H54 (cell line): ENCODE measurements at regions not wholly inside any gene's neighbourhood (a gene's known extent, or its start where the extent isn't known, plus 50 kb on each side); places are given as distances from the start of the nearest gene placed in this dataset.

ENCODE experiments used
- DNase-seq: peaks from one replicate; pipeline ENCODE4 v3.0.0; 2011; ENCODE audit warnings: low spot score, mixed read lengths; ENCODE audit not compliant: insufficient read length
- FAIRE-seq: peaks from 3 replicates; lab custom pipeline; 2011; peaks lifted over from hg19 to GRCh38; lab: Jason Lieb, UNC
- POLR2A ChIP-seq: IDR thresholded peaks from 2 replicates; pipeline ENCODE4 v1.6.1; 2011; ENCODE audit warnings: low read depth, mild to moderate bottlenecking, low read length

DNA sequence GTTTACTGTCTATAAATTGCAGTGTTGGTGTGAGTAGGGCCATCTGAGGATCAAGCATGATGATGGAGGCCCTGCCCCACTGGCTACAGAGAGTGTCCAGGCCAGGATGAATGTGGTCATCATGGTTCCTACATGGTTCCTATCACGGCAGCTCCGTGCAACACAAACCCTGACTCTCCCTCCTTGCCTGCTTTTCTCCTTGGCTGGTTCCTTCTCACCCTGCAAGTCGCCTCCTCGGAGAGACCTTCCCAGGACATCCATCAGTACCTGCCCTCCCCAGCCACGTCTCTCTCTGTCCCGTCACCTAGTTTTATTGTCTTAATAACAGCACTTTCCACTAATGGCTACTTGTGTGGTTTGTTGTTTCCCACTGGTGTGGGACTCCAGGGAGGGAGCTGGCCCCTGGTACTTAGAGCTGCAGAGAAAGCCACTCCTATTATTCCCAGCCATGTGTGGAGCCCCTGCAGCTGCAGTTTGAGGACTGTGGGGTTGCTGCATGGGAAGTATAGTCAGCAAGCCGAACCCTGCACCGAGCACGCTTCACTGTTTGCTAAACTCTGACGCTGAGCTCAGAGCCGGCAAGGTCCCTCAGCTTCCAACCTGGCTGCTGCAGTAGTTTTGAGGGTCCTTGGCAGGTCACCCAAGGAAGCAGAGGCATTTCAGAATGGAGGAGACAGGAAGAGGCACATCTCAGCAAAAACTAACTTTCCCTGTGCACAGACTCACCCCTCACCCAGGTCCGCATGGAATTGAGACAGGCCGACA lies 146.4 kb upstream of the VSTM2B start:
- FAIRE-seq = no peak
- no peak for DNase-seq
- no peak for TF ChIP-seq POLR2A

DNA sequence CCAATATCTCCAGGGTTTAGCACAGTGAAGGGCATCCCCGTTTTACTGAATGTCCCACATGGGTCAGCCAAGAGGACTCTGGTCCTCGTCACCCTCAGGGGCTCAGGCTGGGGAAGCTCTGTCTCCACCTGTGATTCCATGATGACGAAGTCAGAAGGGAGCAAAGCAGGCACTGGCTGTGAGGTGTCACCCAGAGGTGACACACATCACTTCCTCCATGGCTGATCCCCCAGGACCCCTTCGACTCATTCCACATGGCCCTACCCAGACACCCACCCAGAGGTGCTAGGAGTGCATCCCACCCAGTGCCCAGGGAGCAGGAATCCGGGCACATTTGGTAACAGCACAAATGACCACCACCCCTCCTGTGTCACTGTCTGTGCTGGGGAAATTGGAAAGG lies 145.2 kb upstream of the VSTM2B start:
- TF ChIP-seq POLR2A = no peak
- FAIRE-seq (no peak), DNase-seq (no peak)

DNA sequence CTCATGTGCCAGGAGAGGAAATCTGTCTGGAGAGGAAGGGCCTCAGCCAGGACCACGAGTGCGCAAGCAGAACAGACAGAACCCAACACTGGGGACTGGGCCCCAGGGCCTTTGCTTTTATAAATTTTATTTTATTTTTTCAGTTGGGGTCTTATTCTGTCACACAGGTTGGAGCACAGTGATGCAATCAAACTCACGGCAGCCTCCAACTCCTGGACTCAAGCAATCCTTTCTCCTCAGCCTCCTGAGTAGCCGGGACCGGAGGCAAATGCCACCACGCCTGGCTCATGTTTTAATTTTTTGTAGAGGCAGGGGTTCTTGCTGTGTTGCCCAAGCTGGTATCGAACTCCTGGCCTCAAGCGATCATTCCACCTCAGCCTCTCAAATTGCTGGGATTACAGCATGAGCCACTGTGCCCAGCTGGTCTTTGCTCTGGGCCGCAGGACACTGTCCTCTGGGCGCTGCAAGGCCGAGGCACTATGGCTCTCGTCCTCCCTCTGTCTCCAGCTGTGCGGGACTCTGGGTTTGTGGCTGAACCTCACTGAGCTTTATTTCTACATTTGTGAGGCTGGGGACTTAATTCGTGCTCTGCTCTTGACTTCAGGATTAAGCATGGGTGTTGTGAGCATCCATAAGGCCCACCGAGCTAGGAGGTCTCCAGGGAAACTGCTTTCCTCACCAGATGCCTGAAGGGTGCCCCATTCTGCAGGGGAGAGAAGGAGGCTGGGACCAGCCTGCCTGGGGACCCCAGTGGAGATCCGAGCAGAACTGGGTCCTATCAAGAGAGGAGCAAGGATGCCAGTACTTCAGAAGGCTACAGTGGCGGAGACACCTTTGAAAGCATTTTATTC lies 144.2 kb upstream of the VSTM2B start:
- TF ChIP-seq POLR2A = no peak
- FAIRE-seq = no peak
- no peak for DNase-seq

- DNase-seq (no peak), FAIRE-seq (no peak)
- TF ChIP-seq POLR2A = no peak
These were observed 142.1 kb upstream of the VSTM2B start for GRCh38 chr19:29383696-29384095.

DNA sequence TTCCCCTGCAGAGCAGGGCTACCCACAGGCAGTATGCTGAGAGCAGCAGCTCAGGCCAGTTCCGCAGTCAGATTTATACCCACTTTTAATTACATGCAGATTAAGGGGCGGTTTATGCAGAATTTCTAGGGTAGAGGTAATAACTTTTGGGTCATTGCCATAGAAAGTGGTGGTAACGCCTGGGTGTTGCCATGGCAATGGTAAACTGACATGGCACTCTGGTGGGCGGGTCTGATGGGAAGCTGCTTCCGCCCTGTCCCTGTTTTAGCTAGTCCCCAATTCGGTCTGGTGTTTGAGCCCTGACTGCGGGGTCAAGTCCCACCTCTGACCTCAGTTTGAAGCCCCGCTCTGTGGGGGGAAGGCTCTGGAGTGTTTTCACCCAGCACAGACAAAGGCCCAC lies 141.1 kb upstream of the VSTM2B start:
- DNase-seq (no peak), FAIRE-seq (no peak)
- no peak for TF ChIP-seq POLR2A

- FAIRE-seq = no peak
- TF ChIP-seq POLR2A = no peak
- DNase-seq = no peak
These were observed 140.5 kb upstream of the VSTM2B start for GRCh38 chr19:29385191-29385795.

- no peak for FAIRE-seq
- no peak for TF ChIP-seq POLR2A
- no peak for DNase-seq
These were observed 138.8 kb upstream of the VSTM2B start for GRCh38 chr19:29386970-29387369.

DNA sequence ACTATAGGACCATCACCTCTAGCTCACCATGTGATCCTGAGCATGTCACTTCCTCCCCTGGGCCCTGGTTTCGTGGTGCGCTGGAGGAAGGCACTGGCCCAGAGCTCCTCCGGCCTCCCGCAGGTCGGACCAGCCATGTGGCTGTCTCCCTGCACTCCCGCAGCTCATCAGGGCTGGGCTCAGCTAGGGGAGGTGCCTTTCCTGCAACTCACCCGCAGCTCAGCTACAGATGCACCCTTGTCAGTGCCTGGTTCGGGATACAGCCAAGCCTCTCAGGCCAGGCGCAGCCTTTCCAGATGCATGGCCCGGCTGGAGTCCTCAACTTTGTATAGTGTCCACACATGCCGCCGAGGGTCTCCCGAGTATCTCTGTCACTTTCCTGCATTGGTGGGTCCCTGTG lies 138.2 kb upstream of the VSTM2B start:
- no peak for TF ChIP-seq POLR2A
- DNase-seq = no peak
- FAIRE-seq = no peak

GRCh38 chr19:29389495-29389894 lies 136.3 kb upstream of the VSTM2B start:
- FAIRE-seq (no peak), DNase-seq (no peak)
- TF ChIP-seq POLR2A = no peak

- no peak for TF ChIP-seq POLR2A
- FAIRE-seq = no peak
- no peak for DNase-seq
These were observed 135.1 kb upstream of the VSTM2B start for GRCh38 chr19:29390742-29391141.

GRCh38 chr19:29393915-29394460 lies 131.8 kb upstream of the VSTM2B start:
- no peak for FAIRE-seq
- DNase-seq = no peak
- no peak for TF ChIP-seq POLR2A

- DNase-seq (no peak), FAIRE-seq (no peak)
- TF ChIP-seq POLR2A = no peak
These were observed 130.6 kb upstream of the VSTM2B start for GRCh38 chr19:29395111-29395733.

GRCh38 chr19:29395734-29396414 lies 129.9 kb upstream of the VSTM2B start:
- no peak for TF ChIP-seq POLR2A
- FAIRE-seq = no peak
- DNase-seq = no peak
